ENCODE measurements at regions not wholly inside any gene's neighbourhood (a gene's known extent, or its start where the extent isn't known, plus 50 kb on each side); places are given as distances from the start of the nearest gene placed in this dataset.

DNA sequence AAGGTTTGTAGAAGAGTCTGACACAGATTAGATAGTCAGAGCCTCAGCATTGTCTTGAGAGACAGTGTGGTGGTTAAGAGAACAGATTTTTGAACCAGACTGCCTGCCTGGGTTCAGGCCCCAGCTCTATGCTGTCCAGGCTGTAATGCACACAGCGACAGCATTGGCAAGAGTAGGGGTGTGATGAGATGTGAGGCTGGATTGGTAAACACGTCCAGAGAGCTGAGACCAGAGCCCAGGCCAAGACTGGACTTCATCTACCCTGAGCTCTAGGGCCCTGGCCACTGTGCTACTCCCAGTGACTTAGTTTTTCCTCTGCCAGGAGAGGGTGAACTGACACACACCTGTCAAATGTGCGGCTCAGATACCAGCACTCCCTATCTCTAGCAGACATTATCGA lies 360.4 kb downstream of the RPS24 start:
- no peak for DNase-seq (ENCODE audit: low spot score)

DNA sequence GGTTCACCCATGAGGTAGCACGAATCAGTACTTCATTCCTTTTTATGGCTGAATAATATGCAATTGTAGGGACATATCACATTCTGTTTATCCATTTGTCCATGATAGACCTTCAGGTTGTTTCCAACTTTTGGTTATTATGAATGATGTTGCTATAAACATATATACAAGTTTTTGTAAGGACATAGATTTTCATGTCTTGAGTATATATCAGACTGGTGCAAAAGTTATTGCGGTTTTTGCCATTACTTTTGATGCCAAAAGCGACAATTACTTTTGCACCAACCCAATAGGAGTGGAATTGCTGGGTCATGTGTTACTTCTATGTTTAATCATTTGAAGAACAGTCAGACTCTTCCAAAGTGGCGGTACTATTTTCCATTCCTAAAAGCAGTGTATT lies 361.5 kb downstream of the RPS24 start:
- DNase-seq (ENCODE audit: low spot score) = no peak

DNA sequence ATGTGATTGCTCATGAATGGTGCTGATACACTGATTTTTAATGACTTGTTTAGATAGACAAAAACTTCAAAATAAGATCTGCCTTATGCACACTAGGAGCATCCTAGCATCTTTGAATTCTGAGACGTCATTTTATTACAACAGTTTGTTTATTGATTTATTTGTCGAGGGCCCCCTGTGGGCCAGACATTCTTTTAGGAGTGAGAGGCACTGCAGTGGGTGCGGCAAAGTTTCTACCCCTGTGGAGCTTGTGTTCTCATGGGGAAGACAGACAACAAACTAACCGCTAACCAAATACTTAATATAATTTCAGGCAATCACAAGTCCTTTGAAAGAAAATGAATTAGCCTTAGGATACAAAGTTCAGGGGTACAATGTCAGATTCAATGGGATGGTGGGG lies 363.1 kb downstream of the RPS24 start:
- DNase-seq (ENCODE audit: low spot score) = no peak

DNA sequence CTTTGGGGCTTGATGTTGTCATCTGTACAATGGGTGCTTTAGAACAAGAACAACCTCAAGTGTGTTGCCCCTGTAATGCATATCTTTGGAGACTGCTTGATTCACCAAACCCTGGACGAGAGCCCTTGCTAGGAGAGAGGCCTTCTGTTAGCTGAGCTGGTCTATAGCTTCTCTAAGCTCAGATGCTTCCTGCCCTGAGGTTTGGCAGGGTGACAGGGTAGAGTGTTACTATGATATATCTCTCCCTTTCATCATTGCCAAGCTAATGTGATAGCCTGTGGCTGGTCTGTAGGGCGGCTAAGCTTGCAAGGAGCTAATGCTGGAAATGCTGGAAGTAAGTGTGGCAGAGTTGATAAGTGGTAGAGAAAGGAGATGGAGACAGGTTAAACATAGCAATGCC lies 364.1 kb downstream of the RPS24 start:
- DNase-seq (ENCODE audit: low spot score) = no peak

DNA sequence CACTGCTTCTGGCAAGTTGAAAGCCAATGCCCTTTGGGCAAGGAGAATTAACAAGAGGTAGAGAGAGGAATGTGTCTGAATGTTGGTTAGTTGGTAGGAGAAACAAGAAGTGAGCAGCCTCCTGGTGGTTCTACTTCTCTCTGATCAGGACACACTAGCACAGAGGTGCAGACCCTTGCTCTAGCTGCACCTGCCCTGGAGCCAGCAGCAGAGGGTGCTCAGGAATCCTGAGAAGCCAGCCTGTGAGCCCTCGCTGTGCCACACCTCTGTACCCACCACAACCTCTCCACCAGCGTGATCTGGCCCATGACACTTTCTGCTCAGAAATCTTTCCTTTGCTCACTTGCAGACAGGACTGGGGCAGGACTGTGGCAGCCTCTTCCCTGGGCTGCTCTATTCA lies 364.7 kb downstream of the RPS24 start:
- DNase-seq (ENCODE audit: low spot score) = no peak

DNA sequence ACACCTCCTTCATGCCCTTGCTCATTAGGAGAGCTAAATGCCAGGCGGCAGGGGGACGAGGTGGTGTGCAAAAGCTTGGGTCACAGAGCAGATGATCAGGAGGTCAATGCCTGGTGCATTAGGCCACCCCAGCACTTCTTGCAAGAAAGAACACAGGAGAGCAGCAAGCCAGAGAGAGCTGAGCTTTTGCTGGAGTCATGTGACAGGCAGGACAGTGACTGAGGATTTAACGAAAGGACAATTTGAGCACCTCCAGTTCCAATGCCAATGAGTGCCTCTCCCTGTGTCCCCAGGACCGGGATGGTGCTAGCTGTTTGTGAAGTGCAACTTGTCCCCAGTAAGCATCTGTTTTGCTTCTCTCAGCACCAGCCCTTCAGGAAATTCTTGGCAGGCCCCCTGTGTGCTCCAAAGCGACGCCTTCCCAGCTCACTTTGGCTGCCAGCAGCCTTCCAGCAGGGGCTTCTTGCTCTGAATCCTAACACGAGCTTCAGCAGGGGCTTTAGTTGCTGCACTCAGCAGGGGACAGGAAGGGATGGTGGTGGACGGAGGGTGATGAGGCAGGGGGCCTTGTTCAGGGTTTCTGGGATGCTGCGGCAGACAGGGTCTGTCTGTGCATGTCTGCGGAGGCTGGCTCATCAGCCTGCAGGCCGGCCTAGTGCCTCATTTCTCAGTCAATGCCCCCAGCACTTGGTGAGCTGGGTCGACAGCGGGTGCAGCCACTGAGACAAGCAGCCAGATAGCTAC lies 368.1 kb downstream of the RPS24 start:
- no peak for DNase-seq (ENCODE audit: low spot score)

DNA sequence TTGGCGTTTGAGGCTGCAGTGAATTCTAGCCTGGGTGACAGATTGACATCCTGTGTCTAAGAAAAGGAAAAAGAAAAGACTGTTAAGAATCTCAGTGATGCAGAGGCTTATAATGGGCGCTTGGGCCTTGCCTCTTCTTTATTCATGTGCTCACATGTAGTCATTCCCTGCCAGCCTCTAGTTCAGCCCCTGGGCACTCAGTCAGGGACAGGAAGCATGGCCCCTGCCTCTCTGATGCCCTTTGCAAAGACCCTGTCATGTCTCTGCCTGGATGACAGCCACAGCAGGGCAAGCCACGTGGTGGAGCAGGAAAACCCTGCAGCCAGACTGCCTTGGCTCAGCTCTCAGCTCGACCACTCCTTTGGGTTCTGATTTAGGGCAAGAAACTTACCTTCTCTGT lies 368.9 kb downstream of the RPS24 start:
- no peak for DNase-seq (ENCODE audit: low spot score)

DNA sequence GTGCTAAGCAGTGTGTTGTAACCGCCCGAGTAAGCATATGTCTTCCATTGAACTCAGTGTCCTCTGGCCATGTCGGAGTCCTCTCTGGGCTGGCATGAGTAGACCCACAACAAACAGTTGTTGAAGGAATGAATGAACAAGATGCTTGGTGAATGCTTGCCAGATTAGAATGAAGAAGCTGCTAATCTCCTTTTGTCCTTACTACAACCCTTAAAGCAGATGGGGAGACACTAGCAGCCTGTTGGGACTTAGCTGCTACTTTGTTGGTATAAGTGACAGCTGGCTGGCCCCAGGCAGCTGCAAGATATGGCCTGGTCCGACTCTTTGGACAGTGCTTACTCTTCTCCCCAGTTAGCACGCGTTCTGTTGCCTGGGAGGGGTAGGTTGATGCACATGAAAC lies 370.1 kb downstream of the RPS24 start:
- DNase-seq (ENCODE audit: low spot score) = no peak

DNA sequence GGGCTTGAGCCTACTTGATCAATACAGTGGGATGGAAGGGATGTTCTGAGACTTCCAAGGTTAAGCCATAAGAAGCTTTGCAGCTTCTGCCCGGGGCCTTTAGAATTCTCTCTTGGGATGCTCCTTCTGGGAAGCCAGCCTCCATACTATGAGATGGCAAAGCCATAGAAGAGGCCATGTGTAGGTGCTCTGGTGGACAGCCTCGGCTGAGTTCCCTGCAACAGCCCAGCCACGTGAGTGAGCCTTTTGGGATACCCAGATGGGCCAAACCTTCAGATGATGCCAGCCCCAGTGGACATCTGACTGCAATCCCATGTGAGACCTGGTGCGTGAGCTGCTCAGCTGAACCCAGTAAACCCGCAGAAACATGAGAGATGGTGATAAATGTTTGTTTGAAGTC lies 370.6 kb downstream of the RPS24 start:
- no peak for DNase-seq (ENCODE audit: low spot score)

DNA sequence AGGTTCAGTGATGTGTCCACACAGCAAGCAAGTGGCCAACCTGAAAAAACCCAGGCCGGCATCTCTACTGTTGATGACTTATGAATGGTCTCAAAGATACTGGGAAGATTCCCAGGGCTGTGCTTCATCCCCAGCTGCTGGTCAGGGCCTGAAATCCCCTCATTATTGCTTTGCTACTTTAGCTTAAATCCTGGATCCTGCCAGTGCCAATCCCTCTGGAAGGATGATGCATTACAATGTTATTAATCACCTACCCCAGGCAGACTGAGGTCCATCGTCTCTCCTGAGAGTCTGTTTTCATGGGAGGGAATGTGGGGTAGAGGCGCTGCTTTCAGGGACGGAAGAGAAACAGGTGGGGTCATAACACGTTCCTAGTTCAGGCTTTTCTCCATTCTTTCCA lies 371.6 kb downstream of the RPS24 start:
- DNase-seq (ENCODE audit: low spot score) = no peak

DNA sequence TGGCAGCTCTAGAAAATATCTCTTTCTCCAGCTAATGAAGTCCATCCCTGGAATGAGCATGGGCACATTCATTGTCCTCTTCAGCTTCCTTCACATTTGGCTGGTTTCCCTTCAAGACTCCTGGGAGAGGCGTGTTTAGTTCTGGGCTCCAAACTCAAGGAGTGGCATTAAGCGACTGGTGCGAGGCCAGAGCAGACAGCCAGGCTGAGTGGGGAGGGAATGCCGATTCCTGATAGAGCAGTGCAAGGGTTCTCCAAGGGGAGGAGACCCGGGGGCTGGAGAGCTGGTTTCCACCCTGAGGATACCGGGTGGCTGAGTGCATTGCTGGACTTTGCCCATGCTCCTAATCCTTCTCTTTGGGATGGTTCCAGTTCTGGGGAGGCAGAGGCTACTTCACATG lies 372.1 kb downstream of the RPS24 start:
- DNase-seq (ENCODE audit: low spot score) = no peak

DNA sequence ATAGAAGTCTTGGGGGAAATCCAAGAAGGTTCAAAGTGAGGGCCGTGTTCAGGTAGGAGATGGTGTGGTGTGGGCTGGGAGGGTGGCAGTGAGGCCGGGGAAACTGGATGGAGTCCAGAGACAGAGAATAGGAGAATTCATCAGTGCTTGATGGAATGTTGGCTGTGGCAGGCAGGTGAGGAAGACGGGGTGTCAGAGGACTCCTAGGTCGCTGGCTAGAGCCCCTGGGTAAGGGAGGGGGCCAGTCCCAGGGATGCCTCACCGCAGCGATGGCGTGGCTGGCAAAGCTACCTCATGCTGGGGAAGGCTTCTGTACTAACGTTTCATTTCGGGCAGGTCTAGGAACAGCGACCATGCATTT lies 373.0 kb downstream of the RPS24 start:
- DNase-seq (ENCODE audit: low spot score) = no peak

DNA sequence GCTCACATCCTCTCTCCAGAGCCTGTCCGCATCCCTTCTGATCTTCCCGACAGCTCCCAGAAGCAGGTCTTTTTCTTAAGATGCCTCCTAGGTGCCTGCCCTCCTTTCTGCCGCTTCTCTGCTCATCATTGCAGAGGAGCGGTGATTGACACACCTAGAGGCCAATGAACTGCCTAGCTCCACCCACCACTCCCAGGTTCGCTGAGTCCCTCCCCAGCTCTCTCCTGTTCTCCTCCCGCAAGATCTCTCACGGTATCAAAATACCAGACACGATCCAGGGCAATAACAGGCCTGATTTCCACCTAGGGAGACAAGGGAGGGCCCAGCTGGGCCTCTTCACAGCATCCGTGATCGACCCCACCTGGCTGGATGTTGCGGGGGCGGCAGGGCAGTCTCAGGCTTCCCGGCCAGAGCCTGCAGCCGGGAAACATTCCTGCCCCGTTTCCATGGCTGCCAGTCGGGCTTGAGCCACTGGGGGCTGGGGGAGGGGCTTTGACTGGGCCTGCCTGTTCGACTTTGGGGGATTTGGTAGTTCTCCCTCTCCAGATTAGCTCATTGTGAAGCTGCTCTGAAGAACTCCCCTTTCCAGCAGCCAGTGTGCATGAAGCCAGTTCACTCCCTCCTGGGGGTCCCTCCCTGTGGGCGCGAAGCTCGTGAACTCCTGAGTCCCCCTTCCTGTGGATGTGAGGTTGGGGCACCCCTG lies 373.5 kb downstream of the RPS24 start:
- DNase-seq (ENCODE audit: low spot score) = no peak

DNA sequence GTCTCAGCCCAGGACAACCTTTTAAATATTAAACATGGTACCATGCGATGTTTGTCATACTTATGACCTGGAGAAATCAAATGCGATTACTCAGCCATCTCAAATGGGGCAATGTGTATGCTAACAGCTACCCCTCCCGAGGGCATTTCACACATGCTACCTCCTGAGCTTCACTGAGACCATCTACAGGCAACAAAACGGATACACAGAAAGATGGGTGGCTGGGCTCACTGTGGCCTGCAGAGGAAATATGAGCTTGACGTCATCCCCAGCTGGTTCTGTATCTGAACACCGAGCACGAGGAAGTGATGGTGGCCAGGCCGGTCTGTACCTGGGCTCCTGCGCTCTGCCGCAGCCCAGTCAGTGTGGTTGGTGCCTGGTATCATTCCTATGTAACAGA lies 374.3 kb downstream of the RPS24 start:
- no peak for DNase-seq (ENCODE audit: low spot score)

DNA sequence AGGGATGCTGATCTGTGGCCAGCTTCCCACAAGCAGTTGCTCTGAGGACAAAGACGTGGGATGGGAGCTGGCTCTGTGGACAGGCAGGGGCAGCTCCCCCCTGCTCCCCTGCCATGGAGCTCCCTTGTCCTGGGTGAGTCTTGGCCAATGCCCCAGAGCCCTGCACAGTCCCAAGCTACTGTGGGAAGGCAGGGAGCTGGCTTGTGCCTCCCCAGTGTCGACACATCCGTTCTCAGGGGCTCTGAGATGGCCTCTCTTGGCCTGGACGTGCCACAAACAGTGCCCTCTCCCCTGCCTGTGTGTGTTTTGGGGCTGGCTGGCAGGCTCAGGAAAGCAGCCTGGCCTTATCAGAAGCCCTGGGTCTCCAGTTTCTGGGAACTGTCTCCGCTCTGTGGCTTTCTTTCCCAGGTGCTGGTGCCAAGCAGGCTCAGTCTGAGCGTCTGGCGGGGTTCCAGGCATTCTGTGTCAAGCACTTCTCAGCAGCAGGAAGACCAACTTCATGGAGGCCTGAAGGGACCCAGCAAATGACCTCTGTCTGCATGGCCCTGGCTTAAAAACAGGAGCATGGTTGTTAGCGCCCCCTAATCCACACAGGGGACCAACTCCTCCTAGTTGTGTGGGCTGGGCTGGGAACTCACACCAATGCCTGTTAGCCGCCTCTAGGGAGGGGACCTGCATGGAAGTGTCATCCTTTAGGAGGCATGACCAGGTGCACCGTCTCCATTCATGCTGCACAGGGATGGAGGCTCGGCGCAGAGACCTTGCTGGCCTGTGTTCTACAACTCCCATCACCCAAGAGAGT lies 375.2 kb downstream of the RPS24 start:
- DNase-seq (ENCODE audit: low spot score) = no peak

DNA sequence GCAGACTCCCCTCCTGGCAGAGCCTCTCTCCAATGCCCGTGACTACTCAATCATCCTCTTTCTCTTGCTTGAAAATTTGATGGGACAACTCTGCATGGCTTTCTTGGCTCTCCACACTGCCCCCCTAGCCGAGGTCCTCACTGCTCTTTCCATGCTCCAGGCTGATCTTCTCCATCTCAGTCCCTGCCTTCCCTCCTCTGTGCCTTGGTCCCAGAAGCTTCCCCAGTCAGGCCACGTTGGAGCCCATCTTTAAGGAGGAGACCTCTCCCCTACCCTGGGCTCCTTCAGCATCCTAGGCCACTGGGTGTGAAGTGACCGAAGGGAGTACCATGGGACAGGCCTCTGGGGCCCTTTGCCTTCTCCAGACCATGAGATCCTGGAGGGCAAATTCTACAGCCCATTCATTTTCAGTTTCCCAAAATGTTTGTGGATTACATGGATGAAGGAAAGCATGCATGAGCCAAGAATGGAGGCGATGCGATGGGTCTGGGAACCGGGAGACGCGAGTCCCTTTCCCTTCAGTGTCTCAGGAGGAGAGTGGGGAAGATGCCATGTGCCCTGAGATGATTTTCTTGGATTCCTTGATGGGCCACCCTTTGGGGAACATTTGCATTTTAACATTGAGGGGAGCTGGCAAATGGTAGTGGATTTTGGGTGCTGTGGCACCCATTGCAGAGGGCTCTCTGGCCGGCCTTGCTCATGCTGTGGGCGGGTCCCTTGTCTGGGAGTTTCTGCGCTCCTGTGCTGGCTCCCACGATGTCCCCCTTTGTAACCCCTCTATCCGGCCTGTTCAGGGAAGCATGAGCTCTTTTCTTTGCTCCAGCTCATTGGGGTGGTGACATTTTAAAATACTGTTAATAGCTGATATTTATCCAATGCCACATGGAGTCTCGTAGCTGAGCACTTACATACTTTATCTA lies 376.6 kb downstream of the RPS24 start:
- DNase-seq (ENCODE audit: low spot score) = no peak

DNA sequence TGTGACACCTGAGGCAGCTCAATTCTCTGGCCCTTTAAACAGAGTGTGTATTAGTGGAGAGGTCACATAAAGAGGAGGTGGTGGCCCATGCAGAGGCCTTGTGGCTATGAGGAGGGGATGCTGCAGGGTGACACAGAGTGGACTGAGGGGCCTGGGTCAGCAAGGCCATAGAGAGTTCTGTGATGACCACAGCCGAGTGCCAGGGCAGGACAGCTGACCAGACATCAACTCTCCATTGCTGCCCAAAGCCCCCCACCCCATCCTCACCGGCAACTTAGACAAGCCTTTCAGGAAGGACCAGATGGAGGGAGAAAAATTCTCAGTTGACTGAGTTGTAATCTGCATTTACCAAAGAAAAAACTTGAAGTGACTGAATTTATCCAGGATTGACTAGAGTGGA lies 378.1 kb downstream of the RPS24 start:
- no peak for DNase-seq (ENCODE audit: low spot score)

DNA sequence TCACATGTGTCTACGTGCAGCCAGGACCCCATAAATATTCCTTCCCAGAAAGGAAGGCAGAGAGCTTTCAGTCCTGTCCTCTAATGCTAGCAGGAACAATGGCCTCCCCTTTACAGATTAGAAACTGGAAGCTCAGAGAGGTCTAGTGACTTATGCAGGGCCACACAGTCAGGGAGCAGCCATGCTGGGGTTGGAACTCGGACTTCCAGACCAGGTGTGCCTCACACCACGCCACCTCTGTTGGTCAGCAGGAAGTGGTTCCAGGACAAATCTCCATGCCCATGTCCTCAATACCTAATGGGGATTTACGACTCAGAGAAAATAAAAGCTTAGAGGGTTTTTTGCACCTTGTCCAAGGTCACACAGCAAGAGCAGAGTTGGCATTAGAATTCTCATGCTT lies 378.9 kb downstream of the RPS24 start:
- DNase-seq (ENCODE audit: low spot score) = no peak

DNA sequence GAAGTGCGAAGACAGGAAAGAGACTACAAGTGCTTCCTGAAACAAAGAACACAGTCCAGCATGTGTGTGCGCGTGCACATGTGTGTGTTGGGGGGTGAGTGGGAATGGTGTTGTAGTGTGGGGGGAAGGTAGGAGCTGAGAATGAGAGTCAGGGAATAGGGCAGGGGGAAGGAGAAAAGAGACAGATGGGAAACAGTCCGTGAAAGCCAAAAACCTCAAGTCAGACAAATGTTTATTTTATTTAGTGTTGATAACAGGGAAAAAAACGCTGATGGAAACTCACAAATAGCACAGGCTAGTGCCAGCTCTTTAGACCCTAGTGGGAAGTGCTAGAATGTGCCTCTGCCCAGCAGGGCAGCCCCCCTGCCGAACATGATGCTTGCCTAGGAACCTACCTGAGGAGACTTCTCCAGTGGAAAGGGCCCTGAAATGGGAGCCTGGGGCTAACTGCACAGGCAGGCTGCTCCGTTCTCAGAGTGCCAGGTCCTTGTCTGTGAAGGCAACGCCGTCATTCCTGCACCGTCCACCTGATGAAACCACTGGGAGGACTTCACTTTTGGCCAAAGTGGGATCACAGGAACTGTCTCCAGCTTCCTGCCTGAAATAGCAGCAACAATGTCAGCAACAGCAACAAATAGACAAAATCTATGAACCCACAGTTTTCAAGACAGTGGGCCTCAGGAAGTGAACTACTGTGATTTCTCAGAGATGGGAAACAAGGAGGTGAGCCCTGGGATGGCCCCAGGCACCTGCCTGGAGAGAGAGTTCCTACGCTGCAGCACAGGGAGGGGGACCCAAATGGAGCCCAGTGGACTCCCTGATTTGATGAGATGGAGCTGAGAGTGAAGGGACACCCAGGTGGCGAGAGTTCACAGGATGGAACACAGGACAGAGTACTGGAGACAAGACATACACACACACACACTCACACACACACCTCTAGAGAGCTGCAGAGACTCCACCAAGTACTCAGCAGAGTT lies 379.7 kb downstream of the RPS24 start:
- no peak for DNase-seq (ENCODE audit: low spot score)

DNA sequence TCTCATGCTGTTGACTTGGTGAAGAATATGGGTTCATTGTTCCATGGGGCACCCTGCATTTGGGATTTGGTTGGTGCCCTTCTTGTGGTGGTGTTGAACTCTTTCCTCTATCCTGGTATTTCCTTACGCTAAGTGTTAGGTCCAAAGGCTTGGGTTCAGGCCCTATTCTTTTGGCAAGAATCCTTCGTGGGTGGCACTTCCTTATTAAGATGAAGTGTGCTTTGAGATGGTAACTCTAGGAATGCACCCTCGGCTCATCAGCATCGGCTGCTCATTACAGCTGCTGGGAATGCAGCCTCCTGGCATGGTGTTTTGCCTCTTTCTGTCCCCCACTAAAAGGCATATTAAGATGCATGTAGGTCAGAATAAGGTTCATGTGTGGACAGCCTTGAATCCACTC lies 380.7 kb downstream of the RPS24 start:
- DNase-seq (ENCODE audit: low spot score) = no peak

DNA sequence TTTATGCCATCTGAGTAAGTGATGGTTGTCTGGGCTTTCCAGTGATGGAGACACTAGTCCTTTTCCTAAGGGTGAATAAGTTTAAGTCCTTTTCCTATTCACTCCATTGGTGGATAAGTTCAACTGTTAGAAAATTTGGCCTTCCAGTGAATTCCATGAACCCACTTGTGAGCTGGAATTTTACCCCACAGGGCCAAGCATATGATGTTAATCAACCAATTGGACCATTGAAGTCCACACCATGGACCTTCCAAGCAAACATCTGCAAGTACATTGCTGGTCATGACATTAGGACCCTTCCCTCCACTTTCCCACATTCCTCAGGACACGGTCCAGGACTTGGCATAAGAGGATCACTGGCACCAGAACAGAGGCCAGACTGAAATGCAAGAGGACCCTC lies 381.4 kb downstream of the RPS24 start:
- no peak for DNase-seq (ENCODE audit: low spot score)

All from hematopoietic multipotent progenitor cell treated with erythropoietin and hydrocortisone succinate and interleukin-3 and kit ligand, for 17 days (in vitro differentiated cells).